Chondrocyte (in vitro differentiated cells): ENCODE measurements at regions not wholly inside any gene's neighbourhood (a gene's known extent, or its start where the extent isn't known, plus 50 kb on each side); places are given as distances from the start of the nearest gene placed in this dataset.

Experiments
- DNase-seq: peaks from one replicate; pipeline ENCODE4 v3.0.0; 2021; ENCODE audit warnings: mixed read lengths, low spot score
- H3K27ac Mint-ChIP-seq: one replicate; pipeline ENCODE4 v1.8.0; 2021; ENCODE audit warnings: mild to moderate bottlenecking, moderate library complexity, mixed read lengths; ENCODE audit not compliant: unreplicated experiment
- H3K27me3 Mint-ChIP-seq: 2 replicates; pipeline ENCODE4 v1.8.0; 2021; ENCODE audit warnings: low read depth, mixed read lengths
- H3K36me3 Mint-ChIP-seq: 2 replicates; pipeline ENCODE4 v1.8.0; 2021; ENCODE audit warnings: low read depth, mixed read lengths
- H3K4me1 Mint-ChIP-seq: 2 replicates; pipeline ENCODE4 v1.8.0; 2021; ENCODE audit warnings: low read depth, mild to moderate bottlenecking, mixed read lengths
- H3K4me3 Mint-ChIP-seq: one replicate; pipeline ENCODE4 v1.8.0; 2021; ENCODE audit warnings: mild to moderate bottlenecking, moderate library complexity, mixed read lengths; ENCODE audit not compliant: unreplicated experiment
- H3K9me3 Mint-ChIP-seq: 2 replicates; pipeline ENCODE4 v1.8.0; 2021; ENCODE audit warnings: low read depth, mixed read lengths
- CTCF ChIP-seq: fragments of 200-600 bp; sonication (generic); IDR thresholded peaks from 2 replicates; pipeline ENCODE4 v1.5.0; 2021; ENCODE audit warnings: antibody characterized with exemption, mild to moderate bottlenecking, moderate library complexity

GRCh38 chr1:8138673-8139072 is 112.6 kb upstream of the ERRFI1 start:
- Mint-ChIP-seq H3K4me3 (no peak overlapping the region), H3K4me1 (peaks cover 70% of the 10 kb centered on the region), H3K27ac (peak overlapping the region; percentile 96), H3K9me3 (no peaks in the 10 kb centered on the region), H3K36me3 (no peaks in the 10 kb centered on the region), H3K27me3 (no peaks in the 10 kb centered on the region)
- no peak for TF ChIP-seq CTCF
- DNase-seq: no peak

- H3K9me3 Mint-ChIP-seq: no peaks in the 10 kb centered on the region
- H3K4me3 Mint-ChIP-seq: peak overlapping the region; percentile 59
- H3K27ac Mint-ChIP-seq: peak overlapping the region; percentile 96
- H3K4me1 Mint-ChIP-seq: peaks cover 71% of the 10 kb centered on the region
- no peak for DNase-seq
- H3K27me3 Mint-ChIP-seq: no peaks in the 10 kb centered on the region
- no peak for TF ChIP-seq CTCF
- no peaks in the 10 kb centered on the region for H3K36me3 Mint-ChIP-seq
Observed at GRCh38 chr1:8137481-8138244, 111.6 kb upstream of the ERRFI1 start.

GRCh38 chr1:8136766-8137165 is 110.7 kb upstream of the ERRFI1 start:
- no peak overlapping the region for H3K4me3 Mint-ChIP-seq
- H3K27ac Mint-ChIP-seq: peak overlapping the region; percentile 96
- H3K4me1 Mint-ChIP-seq: peaks cover 73% of the 10 kb centered on the region
- no peak for DNase-seq
- H3K27me3 Mint-ChIP-seq: no peaks in the 10 kb centered on the region
- TF ChIP-seq CTCF: no peak
- H3K36me3 Mint-ChIP-seq: no peaks in the 10 kb centered on the region
- no peaks in the 10 kb centered on the region for H3K9me3 Mint-ChIP-seq

GRCh38 chr1:8135250-8135649 is 109.1 kb upstream of the ERRFI1 start:
- Mint-ChIP-seq H3K27me3 (no peaks in the 10 kb centered on the region), H3K27ac (peak overlapping the region; percentile 93), H3K4me1 (peaks cover 69% of the 10 kb centered on the region), H3K4me3 (no peak overlapping the region), H3K36me3 (no peaks in the 10 kb centered on the region), H3K9me3 (no peaks in the 10 kb centered on the region)
- no peak for DNase-seq
- no peak for TF ChIP-seq CTCF

GRCh38 chr1:8134546-8135235 is 108.6 kb upstream of the ERRFI1 start:
- no peak for DNase-seq
- Mint-ChIP-seq H3K27ac (peak overlapping the region; percentile 93), H3K4me1 (peaks cover 69% of the 10 kb centered on the region), H3K4me3 (peak overlapping the region; percentile 33), H3K36me3 (no peaks in the 10 kb centered on the region), H3K27me3 (no peaks in the 10 kb centered on the region), H3K9me3 (no peaks in the 10 kb centered on the region)
- no peak for TF ChIP-seq CTCF
